ENCODE measurements at regions not wholly inside any gene's neighbourhood (a gene's known extent, or its start where the extent isn't known, plus 50 kb on each side); places are given as distances from the start of the nearest gene placed in this dataset.

DNA sequence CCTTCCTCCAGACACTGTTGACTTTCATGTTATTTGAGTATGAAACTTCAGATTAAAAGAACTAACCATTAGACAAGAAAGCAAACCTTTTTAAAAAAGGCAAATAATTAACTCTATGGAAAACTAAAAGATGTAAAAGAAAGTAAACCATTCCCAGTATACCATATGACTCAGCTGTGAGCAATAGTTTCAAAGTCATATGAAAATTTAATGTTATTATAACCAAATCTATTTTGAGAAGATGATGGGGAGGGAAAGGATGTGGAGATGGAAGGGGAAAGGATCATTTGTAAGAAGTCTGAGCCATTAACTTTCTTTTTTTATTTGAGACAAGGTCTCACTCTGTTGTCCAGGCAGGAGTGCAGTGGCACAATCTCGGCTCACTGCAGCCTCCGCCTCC lies 131.8 kb downstream of the IRX5 start:
- FAIRE-seq (no peak), ATAC-seq (no peak), DNase-seq (ENCODE audit: extremely low read depth in 1 of 4, low spot score in 3 of 4) (no peak)
- Histone ChIP-seq H3K9me1 (ENCODE audit: control insufficient read depth, insufficient read depth, low read length) (no peaks in the 10 kb centered on the region), H3K4me2 (ENCODE audit: insufficient read depth, low read length) (no peak overlapping the region), H2AFZ (ENCODE audit: low read depth, low read length) (no peak overlapping the region), H3K79me2 (ENCODE audit: control insufficient read depth, insufficient read depth, low read length) (no peaks in the 10 kb centered on the region), H3K9me3 (replicated peaks; ENCODE audit: control insufficient read depth, insufficient read depth, low read depth, low read length) (no peaks in the 10 kb centered on the region), H4K20me1 (replicated peaks; ENCODE audit: control insufficient read depth, insufficient read depth, low read length) (no peaks in the 10 kb centered on the region), H3K27ac (ENCODE audit: extremely low read depth, low read depth, low read length) (no peak overlapping the region), H3K27me3 (ENCODE audit: control insufficient read depth in 2 of 2, insufficient read depth in 2 of 2, low read length in 2 of 2) (peaks cover 8 to 9% of the 10 kb centered on the region in 2 experiments; a peak in 4 of 5 replicates), H3K4me1 (replicated peaks in 1 of 2; ENCODE audit: control insufficient read depth in 2 of 2, insufficient read depth in 2 of 2, low read length in 2 of 2) (no peaks in the 10 kb centered on the region), H3K4me3 (no peak overlapping the region), H3K36me3 (ENCODE audit: control insufficient read depth, insufficient read depth, low read length) (no peaks in the 10 kb centered on the region), H3K9ac (ENCODE audit: insufficient read depth in 1 of 2, low read depth in 2 of 2, low read length in 2 of 2) (no peak overlapping the region)
- intact Hi-C loops (cut with micrococcal nuclease) = no loop called here
- CTCF ChIA-PET (ENCODE audit: low intra/inter-chr PET ratio) = no interaction called here
- 0% methylated on average over 1 of the region's 2 CpGs for WGBS (ENCODE audit: insufficient coverage, low coverage, missing lambda C conversion rate)
- no TSS peak for BruUV-seq (replicated peaks)
- POLR2A ChIA-PET = no interaction called here
- in situ Hi-C loops (cut with MboI) = no loop called here
- TF ChIP-seq ZNF133 (CRISPR knock-in tag; IDR thresholded peaks at IDR 0.05) = no peak
- no peak for TF ChIP-seq ZKSCAN8 (CRISPR knock-in tag; IDR thresholded peaks at IDR 0.05)
- TF ChIP-seq ZNF197 (CRISPR knock-in tag; IDR thresholded peaks at IDR 0.05; ENCODE audit: low read depth) = no peak
- TF ChIP-seq FOXM1 (IDR thresholded peaks at IDR 0.05; ENCODE audit: low read depth) = no peak
- TF ChIP-seq FOXM1 (CRISPR knock-in tag; IDR thresholded peaks at IDR 0.05; ENCODE audit: low read depth) = no peak

DNA sequence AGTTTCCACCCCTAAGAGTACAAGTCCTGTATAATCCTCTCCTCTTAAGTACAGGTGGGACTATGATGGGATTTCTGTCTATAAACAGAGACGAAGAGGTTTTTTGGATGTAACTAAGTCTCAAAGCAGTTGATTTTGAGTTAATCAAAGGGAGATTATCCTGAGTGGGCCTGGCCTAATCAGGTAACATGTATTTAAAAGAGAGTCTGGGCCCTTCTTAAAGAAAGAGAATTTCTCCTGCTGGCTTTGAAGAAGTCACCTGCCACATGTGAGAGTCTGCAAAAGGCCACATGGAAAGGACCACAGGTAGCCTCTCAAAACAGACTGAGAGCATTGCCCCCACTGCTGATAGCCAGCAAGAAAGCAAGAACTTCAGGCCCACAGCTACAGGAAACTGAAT lies 142.3 kb downstream of the IRX5 start:
- intact Hi-C loops (cut with micrococcal nuclease) = no loop called here
- no peak for ATAC-seq
- Histone ChIP-seq H3K4me1 (replicated peaks in 1 of 2; ENCODE audit: control insufficient read depth in 2 of 2, insufficient read depth in 2 of 2, low read length in 2 of 2) (no peaks in the 10 kb centered on the region), H3K4me2 (ENCODE audit: insufficient read depth, low read length) (no peak overlapping the region), H2AFZ (ENCODE audit: low read depth, low read length) (no peak overlapping the region), H3K27ac (ENCODE audit: extremely low read depth, low read depth, low read length) (no peak overlapping the region), H3K9me1 (ENCODE audit: control insufficient read depth, insufficient read depth, low read length) (no peaks in the 10 kb centered on the region), H3K27me3 (ENCODE audit: control insufficient read depth in 2 of 2, insufficient read depth in 2 of 2, low read length in 2 of 2) (no peaks in the 10 kb centered on the region; a peak in 2 of 5 replicates), H3K36me3 (ENCODE audit: control insufficient read depth, insufficient read depth, low read length) (no peaks in the 10 kb centered on the region), H3K9ac (ENCODE audit: insufficient read depth in 1 of 2, low read depth in 2 of 2, low read length in 2 of 2) (no peak overlapping the region), H3K4me3 (no peak overlapping the region), H3K9me3 (replicated peaks; ENCODE audit: control insufficient read depth, insufficient read depth, low read depth, low read length) (no peaks in the 10 kb centered on the region), H3K79me2 (ENCODE audit: control insufficient read depth, insufficient read depth, low read length) (no peaks in the 10 kb centered on the region), H4K20me1 (replicated peaks; ENCODE audit: control insufficient read depth, insufficient read depth, low read length) (no peaks in the 10 kb centered on the region)
- no TSS peak for BruUV-seq (replicated peaks)
- TF ChIP-seq, protein P1, sequence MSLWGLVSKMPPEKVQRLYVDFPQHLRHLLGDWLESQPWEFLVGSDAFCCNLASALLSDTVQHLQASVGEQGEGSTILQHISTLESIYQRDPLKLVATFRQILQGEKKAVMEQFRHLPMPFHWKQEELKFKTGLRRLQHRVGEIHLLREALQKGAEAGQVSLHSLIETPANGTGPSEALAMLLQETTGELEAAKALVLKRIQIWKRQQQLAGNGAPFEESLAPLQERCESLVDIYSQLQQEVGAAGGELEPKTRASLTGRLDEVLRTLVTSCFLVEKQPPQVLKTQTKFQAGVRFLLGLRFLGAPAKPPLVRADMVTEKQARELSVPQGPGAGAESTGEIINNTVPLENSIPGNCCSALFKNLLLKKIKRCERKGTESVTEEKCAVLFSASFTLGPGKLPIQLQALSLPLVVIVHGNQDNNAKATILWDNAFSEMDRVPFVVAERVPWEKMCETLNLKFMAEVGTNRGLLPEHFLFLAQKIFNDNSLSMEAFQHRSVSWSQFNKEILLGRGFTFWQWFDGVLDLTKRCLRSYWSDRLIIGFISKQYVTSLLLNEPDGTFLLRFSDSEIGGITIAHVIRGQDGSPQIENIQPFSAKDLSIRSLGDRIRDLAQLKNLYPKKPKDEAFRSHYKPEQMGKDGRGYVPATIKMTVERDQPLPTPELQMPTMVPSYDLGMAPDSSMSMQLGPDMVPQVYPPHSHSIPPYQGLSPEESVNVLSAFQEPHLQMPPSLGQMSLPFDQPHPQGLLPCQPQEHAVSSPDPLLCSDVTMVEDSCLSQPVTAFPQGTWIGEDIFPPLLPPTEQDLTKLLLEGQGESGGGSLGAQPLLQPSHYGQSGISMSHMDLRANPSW (CRISPR knock-in tag; IDR thresholded peaks at IDR 0.05) = no peak
- peak; percentile 55 for TF ChIP-seq ZNF134 (CRISPR knock-in tag; conservative IDR thresholded peaks at IDR 0.05)
- in situ Hi-C loops (cut with MboI) = no loop called here
- ChIA-PET POLR2A (no interaction called here), CTCF (ENCODE audit: low intra/inter-chr PET ratio) (no interaction called here)
- no peak for FAIRE-seq
- WGBS (ENCODE audit: insufficient coverage, low coverage, missing lambda C conversion rate) = 0% methylated on average over 1 of the region's 1 CpG
- DNase-seq (ENCODE audit: extremely low read depth in 1 of 4, low spot score in 3 of 4) = no peak

Data from K562 (cell line).